HCT116 (cell line): ENCODE measurements at regions not wholly inside any gene's neighbourhood (a gene's known extent, or its start where the extent isn't known, plus 50 kb on each side); places are given as distances from the start of the nearest gene placed in this dataset.

ENCODE experiments used
- ATAC-seq: fragments of 200-7000 bp; cut with Tn5 transposase; 2 replicates; pipeline ENCODE4 v1.9.1; 2020; ENCODE audit warnings: mild to moderate bottlenecking, moderate library complexity
- BruUV-seq: library from RNA; stranded (reverse); fragments of 400-500 nt; replicated peaks from 2 replicates; lab custom pipeline; 2021; lab: Mats Ljungman, UMichigan
- CTCF ChIA-PET: fragments of 300-600 bp; sonication (Branson Sonifier 250); formaldehyde crosslinking; loops from one replicate; lab custom pipeline; 2021; ENCODE audit warnings: antibody characterized with exemption; lab: Charles Lee
- POLR2A ChIA-PET: fragments of 300-600, 350-600 bp; sonication (Branson Sonifier 250); formaldehyde crosslinking; loops from one replicate; lab custom pipeline; 2021; ENCODE audit warnings: antibody characterized with exemption; lab: Charles Lee
- RAD21 ChIA-PET, 2 experiments: fragments of 300-600 bp; sonication (Branson Sonifier 250); formaldehyde crosslinking; loops; one replicate each; lab custom pipeline; 2023; ENCODE audit warnings: low total read pairs in 2 of 2; ENCODE audit not compliant: uncharacterized antibody in 2 of 2, unreplicated experiment in 2 of 2, low non-redundant PET in 1 of 2; lab: Charles Lee
- DNase-seq: peaks from one replicate; pipeline ENCODE4 v3.0.0-alpha.2; 2010; ENCODE audit warnings: low read depth, low spot score
- H2AFZ ChIP-seq: fragments of 200-600 bp; shearing (Covaris generic), sonication (generic); 2 replicates; pipeline ENCODE4 v1.6.1; 2017; ENCODE audit warnings: low read depth, mixed run types, mixed read lengths, antibody characterized with exemption, low read length; ENCODE audit not compliant: poor library complexity, severe bottlenecking
- H3K27ac ChIP-seq: 2 replicates; pipeline ENCODE4 v1.5.1; 2012; ENCODE audit warnings: low read depth, low read length
- H3K27me3 ChIP-seq: fragments of 200-600 bp; sonication (generic); 2 replicates; pipeline ENCODE4 v1.6.1; 2016; ENCODE audit warnings: mixed run types, low read length, mixed read lengths; ENCODE audit not compliant: insufficient read depth
- H3K36me3 ChIP-seq, 2 experiments: fragments of 200-500 bp in 1 of 2; fragments of 200-600 bp in 1 of 2; sonication (Bioruptor generic) in 1 of 2; sonication (generic) in 1 of 2; 2 replicates each; pipeline versions ENCODE4 v1.5.1 to v1.6.1; 2014 to 2016; ENCODE audit warnings: low read length in 2 of 2, inconsistent platforms in 1 of 2, mixed read lengths in 1 of 2, mixed run types in 1 of 2; ENCODE audit not compliant: insufficient read depth in 2 of 2, control insufficient read depth in 1 of 2
- H3K4me1 ChIP-seq, 2 experiments: fragments of 200-600 bp in 1 of 2; sonication (generic) in 1 of 2; 2 replicates each; pipeline versions ENCODE4 v1.5.1 to v1.6.1; 2012 to 2017; ENCODE audit warnings: low read length in 2 of 2, inconsistent platforms in 1 of 2, mild to moderate bottlenecking in 1 of 2, mixed read lengths in 1 of 2, mixed run types in 1 of 2, moderate library complexity in 1 of 2; ENCODE audit not compliant: insufficient read depth in 2 of 2, control insufficient read depth in 1 of 2
- H3K4me2 ChIP-seq: fragments of 200-600 bp; sonication (generic); 2 replicates; pipeline ENCODE4 v1.6.1; 2017; ENCODE audit warnings: mixed run types, low read length, mixed read lengths
- H3K4me3 ChIP-seq, 2 experiments: fragments of 200-600 bp in 1 of 2; sonication (generic) in 1 of 2; replicated peaks in 1 of 2; 2 replicates each; pipeline ENCODE4 v1.5.1; 2011 to 2016; ENCODE audit warnings: low read length in 2 of 2, control low read depth in 1 of 2, low read depth in 1 of 2, mild to moderate bottlenecking in 1 of 2, mixed read lengths in 1 of 2, mixed run types in 1 of 2
- H3K79me2 ChIP-seq: fragments of 200-600 bp; sonication (generic); 2 replicates; pipeline ENCODE4 v1.6.1; 2017; ENCODE audit warnings: mild to moderate bottlenecking, mixed run types, low read length, moderate library complexity, mixed read lengths; ENCODE audit not compliant: insufficient read depth
- H3K9ac ChIP-seq: fragments of 200-600 bp; sonication (generic); 2 replicates; pipeline ENCODE4 v1.6.1; 2016; ENCODE audit warnings: low read length, mixed read lengths
- H3K9me2 ChIP-seq: fragments of 200-600 bp; sonication (generic), shearing (Covaris generic); 2 replicates; pipeline ENCODE4 v1.6.1; 2017; ENCODE audit warnings: mixed run types, mild to moderate bottlenecking, moderate library complexity; ENCODE audit not compliant: insufficient read depth
- H3K9me3 ChIP-seq, 2 experiments: fragments of 200-500 bp in 1 of 2; fragments of 200-600 bp in 1 of 2; sonication (Bioruptor generic) in 1 of 2; sonication (generic) in 1 of 2; 2 replicates each; pipeline ENCODE4 v1.6.1; 2014 to 2017; ENCODE audit warnings: low read length in 2 of 2, mixed read lengths in 2 of 2, inconsistent platforms in 1 of 2, low read depth in 1 of 2, mild to moderate bottlenecking in 1 of 2, mixed run types in 1 of 2, moderate library complexity in 1 of 2; ENCODE audit not compliant: control insufficient read depth in 1 of 2, insufficient read depth in 1 of 2
- H4K20me1 ChIP-seq: fragments of 200-600 bp; sonication (generic), shearing (Covaris generic); 2 replicates; pipeline ENCODE4 v1.6.1; 2017; ENCODE audit warnings: mixed run types, mild to moderate bottlenecking, moderate library complexity; ENCODE audit not compliant: insufficient read depth
- CEBPB ChIP-seq: IDR thresholded peaks from 2 replicates; pipeline ENCODE4 v1.6.1; 2012; ENCODE audit warnings: low read depth
- EGR1 ChIP-seq: IDR thresholded peaks from 2 replicates; pipeline ENCODE4 v1.6.1; 2012; ENCODE audit warnings: low read depth
- EZH2phosphoT487 ChIP-seq: fragments of 200-600 bp; IDR thresholded peaks from 2 replicates; pipeline ENCODE4 v1.6.1; 2018; ENCODE audit warnings: antibody characterized with exemption, borderline replicate concordance
- FOSL1 ChIP-seq: IDR thresholded peaks from 2 replicates; pipeline ENCODE4 v1.6.1; 2012; ENCODE audit warnings: low read depth
- SP1 ChIP-seq: IDR thresholded peaks from 2 replicates; pipeline ENCODE4 v1.6.1; 2012; ENCODE audit warnings: low read depth
- SRF ChIP-seq: IDR thresholded peaks from 2 replicates; pipeline ENCODE4 v1.6.1; 2012; ENCODE audit warnings: low read depth
- TCF7L2 ChIP-seq: IDR thresholded peaks from 2 replicates; pipeline ENCODE4 v1.7.0; 2011; ENCODE audit warnings: borderline replicate concordance, inconsistent platforms; ENCODE audit not compliant: insufficient read depth, insufficient read length; ENCODE audit errors: extremely low read depth
- YY1 ChIP-seq: IDR thresholded peaks from 2 replicates; pipeline ENCODE4 v1.6.1; 2011; ENCODE audit warnings: low read length, low read depth, moderate library complexity, mild to moderate bottlenecking; ENCODE audit not compliant: insufficient replicate concordance; ENCODE audit errors: extremely low read depth
- ZFX ChIP-seq: fragments of 450-650 bp; IDR thresholded peaks from 2 replicates; pipeline ENCODE4 v1.6.1; 2017
- intact Hi-C: fragments of 100-400 bp; cut with micrococcal nuclease; formaldehyde crosslinking; loops from 2 replicates; pipeline ENCODE4 v1.10.0; 2022
- TF ChIP-seq, protein P1 (sequence below): IDR thresholded peaks from 2 replicates; pipeline ENCODE4 v1.6.1; 2012; ENCODE audit warnings: low read depth
- TF ChIP-seq, protein P2 (sequence below): IDR thresholded peaks from 2 replicates; pipeline ENCODE4 v1.6.1; 2012
- TF ChIP-seq, protein P3 (sequence below): IDR thresholded peaks from 2 replicates; pipeline ENCODE4 v1.6.1; 2012
- TF ChIP-seq, protein P4 (sequence below), 3 experiments: fragments of 200-600 bp in 1 of 3; sonication (generic) in 1 of 3; IDR thresholded peaks in 2 of 3; conservative IDR thresholded peaks in 1 of 3; 2 replicates each; pipeline ENCODE4 v1.5.1; 2012 to 2017; ENCODE audit warnings: low read depth in 2 of 3, low read length in 2 of 3, antibody characterized with exemption in 1 of 3, borderline replicate concordance in 1 of 3, control low read depth in 1 of 3, mild to moderate bottlenecking in 1 of 3, mixed read lengths in 1 of 3, mixed run types in 1 of 3, moderate library complexity in 1 of 3; ENCODE audit not compliant: insufficient read depth in 1 of 3

DNA sequence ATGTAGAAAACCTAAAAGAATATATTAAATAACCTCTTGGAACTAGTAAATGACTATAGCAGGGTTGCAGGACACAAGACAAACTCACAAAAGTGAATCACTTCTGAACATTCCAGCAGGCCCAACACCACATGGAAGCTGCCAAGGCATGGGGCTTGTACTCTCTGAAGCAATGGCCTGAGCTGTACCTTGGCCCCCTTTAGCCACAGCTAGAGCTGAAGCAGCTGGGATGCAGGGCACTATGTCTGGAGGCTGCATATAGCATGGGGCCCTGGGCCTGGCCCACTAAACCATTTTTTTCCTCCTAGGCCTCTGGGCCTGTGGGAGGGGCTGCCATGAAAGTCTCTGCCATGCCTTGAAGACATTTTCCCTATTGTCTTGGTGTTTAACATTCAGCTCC lies 1067.3 kb downstream of the LRFN5 start:
- BruUV-seq, result no TSS peak
- no peak for ATAC-seq
- H3K9me3 ChIP-seq, result no peaks in the 10 kb centered on the region; a peak in 1 of 4 replicates
- no peak overlapping the region for H3K4me3 ChIP-seq
- H3K79me2 ChIP-seq, result no peaks in the 10 kb centered on the region
- H3K4me2 ChIP-seq, result no peak overlapping the region
- TF ChIP-seq EZH2phosphoT487, result no peak
- TF ChIP-seq, protein P1, sequence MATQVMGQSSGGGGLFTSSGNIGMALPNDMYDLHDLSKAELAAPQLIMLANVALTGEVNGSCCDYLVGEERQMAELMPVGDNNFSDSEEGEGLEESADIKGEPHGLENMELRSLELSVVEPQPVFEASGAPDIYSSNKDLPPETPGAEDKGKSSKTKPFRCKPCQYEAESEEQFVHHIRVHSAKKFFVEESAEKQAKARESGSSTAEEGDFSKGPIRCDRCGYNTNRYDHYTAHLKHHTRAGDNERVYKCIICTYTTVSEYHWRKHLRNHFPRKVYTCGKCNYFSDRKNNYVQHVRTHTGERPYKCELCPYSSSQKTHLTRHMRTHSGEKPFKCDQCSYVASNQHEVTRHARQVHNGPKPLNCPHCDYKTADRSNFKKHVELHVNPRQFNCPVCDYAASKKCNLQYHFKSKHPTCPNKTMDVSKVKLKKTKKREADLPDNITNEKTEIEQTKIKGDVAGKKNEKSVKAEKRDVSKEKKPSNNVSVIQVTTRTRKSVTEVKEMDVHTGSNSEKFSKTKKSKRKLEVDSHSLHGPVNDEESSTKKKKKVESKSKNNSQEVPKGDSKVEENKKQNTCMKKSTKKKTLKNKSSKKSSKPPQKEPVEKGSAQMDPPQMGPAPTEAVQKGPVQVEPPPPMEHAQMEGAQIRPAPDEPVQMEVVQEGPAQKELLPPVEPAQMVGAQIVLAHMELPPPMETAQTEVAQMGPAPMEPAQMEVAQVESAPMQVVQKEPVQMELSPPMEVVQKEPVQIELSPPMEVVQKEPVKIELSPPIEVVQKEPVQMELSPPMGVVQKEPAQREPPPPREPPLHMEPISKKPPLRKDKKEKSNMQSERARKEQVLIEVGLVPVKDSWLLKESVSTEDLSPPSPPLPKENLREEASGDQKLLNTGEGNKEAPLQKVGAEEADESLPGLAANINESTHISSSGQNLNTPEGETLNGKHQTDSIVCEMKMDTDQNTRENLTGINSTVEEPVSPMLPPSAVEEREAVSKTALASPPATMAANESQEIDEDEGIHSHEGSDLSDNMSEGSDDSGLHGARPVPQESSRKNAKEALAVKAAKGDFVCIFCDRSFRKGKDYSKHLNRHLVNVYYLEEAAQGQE, result no peak
- TF ChIP-seq SRF, result no peak
- no peak for TF ChIP-seq FOSL1
- TF ChIP-seq TCF7L2, result no peak
- TF ChIP-seq, all 23 proteins: peak for 0
- intact Hi-C loops, result no loop called here
- no peak for DNase-seq
- H3K27me3 ChIP-seq, result no peaks in the 10 kb centered on the region
- H3K9me2 ChIP-seq, result no peaks in the 10 kb centered on the region
- CTCF ChIA-PET, result no interaction called here
- RAD21 ChIA-PET, result no interaction called here
- no peak overlapping the region for H3K27ac ChIP-seq
- no peaks in the 10 kb centered on the region for H3K36me3 ChIP-seq
- no peaks in the 10 kb centered on the region for H3K4me1 ChIP-seq
- no peak overlapping the region for H3K9ac ChIP-seq
- H4K20me1 ChIP-seq, result no peaks in the 10 kb centered on the region
- POLR2A ChIA-PET, result no interaction called here
- H2AFZ ChIP-seq, result no peak overlapping the region

DNA sequence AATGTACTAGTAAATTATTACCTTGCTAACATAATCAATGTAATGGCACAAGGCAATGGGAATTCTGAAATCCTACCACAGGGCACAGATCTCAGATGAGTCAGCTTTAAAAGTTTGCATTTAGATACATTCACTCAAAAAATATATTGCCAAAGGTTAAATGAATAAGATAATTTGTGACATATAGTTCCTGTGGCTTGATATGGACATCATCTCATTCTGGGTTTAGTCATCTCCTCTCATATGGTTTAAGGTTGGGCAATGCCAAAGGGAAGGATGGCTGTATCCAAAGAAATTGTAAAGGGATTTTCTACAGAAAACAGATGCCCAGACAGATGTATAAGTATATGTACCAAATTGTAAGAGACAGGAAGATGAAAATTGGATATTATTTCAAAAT lies 1065.0 kb downstream of the LRFN5 start:
- Histone ChIP-seq H3K4me1 (no peaks in the 10 kb centered on the region), H3K9ac (no peak overlapping the region), H3K79me2 (no peaks in the 10 kb centered on the region), H2AFZ (no peak overlapping the region), H3K4me3 (no peak overlapping the region), H3K27ac (no peak overlapping the region), H3K9me3 (no peaks in the 10 kb centered on the region; a peak in 1 of 4 replicates), H3K27me3 (no peaks in the 10 kb centered on the region), H3K36me3 (no peaks in the 10 kb centered on the region), H4K20me1 (no peaks in the 10 kb centered on the region), H3K9me2 (no peaks in the 10 kb centered on the region), H3K4me2 (no peak overlapping the region)
- CTCF ChIA-PET, result no interaction called here
- no TSS peak for BruUV-seq
- POLR2A ChIA-PET, result no interaction called here
- intact Hi-C loops, result no loop called here
- ATAC-seq (no peak), DNase-seq (no peak)
- RAD21 ChIA-PET, result no interaction called here
- no peak for TF ChIP-seq ZFX
- TF ChIP-seq, protein P2, sequence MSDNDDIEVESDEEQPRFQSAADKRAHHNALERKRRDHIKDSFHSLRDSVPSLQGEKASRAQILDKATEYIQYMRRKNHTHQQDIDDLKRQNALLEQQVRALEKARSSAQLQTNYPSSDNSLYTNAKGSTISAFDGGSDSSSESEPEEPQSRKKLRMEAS, result no peak
- TF ChIP-seq EGR1, result no peak
- TF ChIP-seq CEBPB, result no peak
- TF ChIP-seq, protein P3, sequence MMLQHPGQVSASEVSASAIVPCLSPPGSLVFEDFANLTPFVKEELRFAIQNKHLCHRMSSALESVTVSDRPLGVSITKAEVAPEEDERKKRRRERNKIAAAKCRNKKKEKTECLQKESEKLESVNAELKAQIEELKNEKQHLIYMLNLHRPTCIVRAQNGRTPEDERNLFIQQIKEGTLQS, result no peak
- TF ChIP-seq, protein P4, sequence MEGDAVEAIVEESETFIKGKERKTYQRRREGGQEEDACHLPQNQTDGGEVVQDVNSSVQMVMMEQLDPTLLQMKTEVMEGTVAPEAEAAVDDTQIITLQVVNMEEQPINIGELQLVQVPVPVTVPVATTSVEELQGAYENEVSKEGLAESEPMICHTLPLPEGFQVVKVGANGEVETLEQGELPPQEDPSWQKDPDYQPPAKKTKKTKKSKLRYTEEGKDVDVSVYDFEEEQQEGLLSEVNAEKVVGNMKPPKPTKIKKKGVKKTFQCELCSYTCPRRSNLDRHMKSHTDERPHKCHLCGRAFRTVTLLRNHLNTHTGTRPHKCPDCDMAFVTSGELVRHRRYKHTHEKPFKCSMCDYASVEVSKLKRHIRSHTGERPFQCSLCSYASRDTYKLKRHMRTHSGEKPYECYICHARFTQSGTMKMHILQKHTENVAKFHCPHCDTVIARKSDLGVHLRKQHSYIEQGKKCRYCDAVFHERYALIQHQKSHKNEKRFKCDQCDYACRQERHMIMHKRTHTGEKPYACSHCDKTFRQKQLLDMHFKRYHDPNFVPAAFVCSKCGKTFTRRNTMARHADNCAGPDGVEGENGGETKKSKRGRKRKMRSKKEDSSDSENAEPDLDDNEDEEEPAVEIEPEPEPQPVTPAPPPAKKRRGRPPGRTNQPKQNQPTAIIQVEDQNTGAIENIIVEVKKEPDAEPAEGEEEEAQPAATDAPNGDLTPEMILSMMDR (IDR thresholded peaks at IDR 0.05 in 2 of 3, conservative IDR thresholded peaks at IDR 0.05 in 1 of 3; ENCODE audit: borderline replicate concordance in 1 of 3, insufficient read depth in 1 of 3, low read depth in 2 of 3, low read length in 2 of 3), result no peak
- TF ChIP-seq SP1, result no peak
- TF ChIP-seq YY1, result no peak
